NCI-H524 treated with DMSO at 0.1 percent for 48 hours (cell line): ENCODE measurements at regions not wholly inside any gene's neighbourhood (a gene's known extent, or its start where the extent isn't known, plus 50 kb on each side); places are given as distances from the start of the nearest gene placed in this dataset.

Experiments
- DNase-seq: peaks from one replicate; lab custom pipeline; 2025; lab: John Stamatoyannopoulos, UW

DNA sequence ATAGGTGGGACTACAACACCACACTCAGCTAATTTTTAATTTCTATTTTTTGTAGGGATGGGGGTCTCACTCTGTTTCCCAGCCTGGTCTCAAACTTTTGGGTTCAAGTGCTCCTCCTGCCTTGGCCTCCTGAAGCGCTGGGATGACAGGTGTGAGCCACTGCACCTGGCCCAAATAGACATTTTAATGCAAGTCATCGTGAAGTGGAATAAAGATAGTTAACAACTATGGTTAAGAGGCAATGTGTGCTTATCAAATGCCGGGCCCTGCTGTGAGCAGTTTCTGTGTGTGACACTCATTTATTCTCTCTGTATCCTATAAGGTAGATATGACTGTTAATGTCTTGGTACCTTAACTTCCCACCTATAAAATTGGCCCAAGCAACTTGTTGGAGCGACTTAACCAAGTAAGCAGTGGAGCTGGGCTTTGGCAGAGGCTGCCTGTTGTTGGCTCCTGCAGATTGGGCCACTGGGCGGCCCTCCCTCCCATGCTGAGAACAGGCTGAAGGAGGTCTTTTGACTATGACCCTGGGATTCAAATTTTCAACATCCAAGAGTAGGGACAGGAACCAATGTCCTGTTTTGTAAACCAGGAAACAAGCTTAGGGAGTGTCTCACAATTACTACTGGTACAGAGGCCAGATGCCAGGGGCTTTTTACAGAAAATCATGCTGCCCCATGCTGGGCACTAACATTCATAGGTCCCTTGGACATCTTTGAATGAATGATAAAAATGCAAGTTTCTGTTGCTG is 450.7 kb downstream of the TSHZ3 start:
- no peak for DNase-seq

- no peak for DNase-seq
These were observed 451.7 kb downstream of the TSHZ3 start for GRCh38 chr19:30897553-30897952.

DNA sequence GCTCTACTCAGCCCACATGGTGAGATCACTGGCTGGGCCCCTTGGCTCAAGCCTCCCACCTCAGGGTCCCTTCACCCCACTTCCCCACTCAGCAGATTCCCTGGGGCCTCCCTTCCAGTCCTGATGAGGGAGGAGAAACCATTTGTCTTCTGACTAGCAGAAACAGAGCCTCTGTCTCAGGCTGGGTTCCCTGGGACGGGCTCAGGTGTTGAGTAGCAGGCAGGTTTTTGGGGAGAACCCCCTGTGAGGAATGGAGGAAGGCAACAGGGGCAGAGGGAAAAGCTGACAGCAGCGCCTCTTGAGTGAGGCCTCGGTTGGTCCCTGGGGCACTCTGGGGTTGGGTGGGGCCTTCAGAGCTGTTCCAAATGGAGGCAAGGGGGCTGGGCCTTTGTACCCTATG is 452.2 kb downstream of the TSHZ3 start:
- no peak for DNase-seq

DNA sequence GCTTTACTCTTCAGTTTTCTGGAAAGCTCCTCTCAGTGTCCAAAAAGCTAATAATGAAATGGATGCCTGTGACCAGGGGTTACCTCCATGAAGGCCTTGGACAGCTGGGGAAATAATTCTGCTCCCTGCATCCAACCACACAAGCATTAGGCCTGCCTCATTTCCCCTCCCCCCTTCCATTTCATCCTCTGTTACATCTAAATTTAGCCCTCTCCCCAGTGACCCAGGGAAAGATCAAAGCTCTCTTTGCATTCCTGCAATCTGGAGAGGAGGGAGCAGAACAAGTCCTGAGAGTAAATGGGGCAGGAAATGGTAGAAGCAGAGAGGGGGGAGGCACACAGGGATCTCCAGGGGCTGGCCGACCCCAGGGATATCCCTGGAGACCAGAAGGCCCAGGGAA is 452.7 kb downstream of the TSHZ3 start:
- DNase-seq = no peak

GRCh38 chr19:30895946-30896345 is 453.3 kb downstream of the TSHZ3 start:
- no peak for DNase-seq

- DNase-seq = no peak
These were observed 458.2 kb downstream of the TSHZ3 start for GRCh38 chr19:30891051-30891450.

DNA sequence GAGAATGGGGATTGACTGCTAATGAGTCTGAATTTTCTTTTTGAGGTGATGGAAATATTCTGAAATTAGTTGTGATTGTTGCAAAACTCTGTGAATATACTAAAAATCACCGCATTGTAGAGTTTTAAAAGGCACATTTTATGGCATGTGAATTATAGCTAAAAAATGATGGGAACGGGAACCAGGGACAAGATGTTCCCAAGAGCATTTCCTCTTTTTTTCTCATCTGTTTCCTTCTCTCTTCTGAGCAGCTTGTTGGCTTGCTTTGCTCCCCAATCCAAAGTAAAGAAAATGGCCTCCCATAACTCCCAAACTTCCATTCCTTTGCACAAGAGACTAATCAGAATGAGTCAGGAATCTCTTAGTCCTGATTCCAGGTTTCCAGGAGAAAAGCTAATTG is 459.2 kb downstream of the TSHZ3 start:
- no peak for DNase-seq

- DNase-seq = no peak
These were observed 460.3 kb downstream of the TSHZ3 start for GRCh38 chr19:30888937-30889336.

DNA sequence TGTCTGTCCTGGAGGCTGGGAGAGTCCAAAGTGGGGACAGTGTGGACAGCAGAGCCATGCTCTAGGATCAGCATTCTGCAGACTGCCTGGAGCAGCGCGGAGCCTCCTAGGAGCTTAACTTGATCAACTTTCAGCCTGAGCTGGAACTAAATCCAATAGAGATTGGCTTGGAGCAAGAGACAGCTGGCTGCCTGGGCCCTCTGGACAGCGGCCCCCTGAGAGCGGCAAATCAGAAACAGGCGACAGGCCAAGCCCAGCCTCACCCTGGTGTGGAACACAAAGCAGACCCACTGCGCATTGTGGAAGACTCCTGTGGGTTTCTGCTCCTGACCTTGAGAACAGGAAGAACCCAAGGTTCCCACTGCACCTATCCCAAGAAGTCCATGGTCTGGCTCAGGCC is 462.2 kb downstream of the TSHZ3 start:
- DNase-seq = no peak

DNA sequence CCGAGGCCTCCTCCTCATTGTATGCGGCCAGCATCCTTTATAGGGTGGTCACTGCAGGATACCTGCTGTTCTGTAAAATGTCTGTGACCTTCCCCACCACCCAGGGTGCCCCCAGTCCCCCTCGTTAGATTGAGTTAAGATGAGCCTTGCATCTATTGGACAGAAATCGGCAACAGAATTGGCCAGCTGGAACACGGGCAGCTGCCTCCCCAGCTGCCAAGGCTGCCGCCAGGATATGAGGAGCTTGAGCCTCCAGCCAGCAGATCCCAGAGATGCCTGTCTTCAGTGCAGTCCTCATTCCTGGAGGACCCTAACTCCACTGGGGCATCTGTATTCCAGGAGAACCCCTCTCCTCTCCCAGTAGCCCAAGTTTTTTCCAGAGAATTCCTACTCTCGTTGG is 463.0 kb downstream of the TSHZ3 start:
- no peak for DNase-seq

GRCh38 chr19:30884146-30884812 is 465.0 kb downstream of the TSHZ3 start:
- DNase-seq = no peak

- no peak for DNase-seq
These were observed 466.2 kb downstream of the TSHZ3 start for GRCh38 chr19:30883071-30883470.

DNA sequence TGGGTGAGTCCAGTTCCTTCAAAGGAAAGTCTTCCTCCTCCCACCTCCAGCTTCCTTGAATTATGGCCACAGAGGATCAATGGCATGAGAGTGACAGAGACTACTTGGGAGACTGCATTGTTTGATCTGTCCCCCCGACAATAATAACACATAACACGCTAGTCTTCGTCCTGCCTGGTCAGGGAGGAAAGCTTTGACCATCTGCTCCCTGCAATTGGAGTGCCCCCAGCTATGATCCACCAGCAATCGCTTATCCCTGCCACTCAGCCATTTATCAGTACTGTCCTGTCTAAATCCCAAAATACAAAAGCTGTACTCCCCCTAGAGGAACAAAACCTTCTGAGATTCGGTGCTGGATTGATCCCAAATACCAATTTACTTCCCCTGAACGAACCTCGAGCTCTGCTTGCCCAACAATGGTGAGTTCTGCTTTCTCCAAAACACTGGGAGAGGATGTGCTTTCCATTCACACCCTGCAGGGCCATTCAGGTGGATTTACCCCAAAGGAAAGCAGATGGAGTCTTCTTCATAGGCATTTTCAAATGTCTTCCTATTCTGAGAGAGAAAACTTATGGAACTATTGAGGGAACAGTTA is 466.7 kb downstream of the TSHZ3 start:
- no peak for DNase-seq

- no peak for DNase-seq
These were observed 467.3 kb downstream of the TSHZ3 start for GRCh38 chr19:30881930-30882329.

DNA sequence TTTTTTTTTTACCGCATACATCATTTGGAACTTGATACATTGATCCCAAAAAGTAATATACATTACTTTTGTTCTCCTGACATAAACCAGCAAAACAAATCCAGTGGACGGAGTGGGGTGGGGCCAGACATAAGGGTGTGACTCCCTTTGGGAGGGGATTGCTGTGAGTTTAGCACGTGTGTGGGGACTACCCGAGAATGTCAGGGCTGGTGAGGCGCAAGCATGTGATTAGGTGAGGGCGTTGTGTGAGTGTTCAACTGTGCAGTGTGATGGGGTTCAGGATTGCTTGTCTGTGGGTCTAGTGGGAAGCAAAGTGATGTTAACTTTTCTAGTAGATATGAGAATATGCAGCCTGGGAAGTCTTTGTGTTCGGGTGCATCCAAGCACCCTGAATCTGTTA is 468.0 kb downstream of the TSHZ3 start:
- no peak for DNase-seq

GRCh38 chr19:30880551-30880950 is 468.7 kb downstream of the TSHZ3 start:
- DNase-seq = no peak

GRCh38 chr19:30880151-30880550 is 469.1 kb downstream of the TSHZ3 start:
- DNase-seq = no peak

- DNase-seq = no peak
These were observed 469.5 kb downstream of the TSHZ3 start for GRCh38 chr19:30879736-30880135.

GRCh38 chr19:30879225-30879624 is 470.0 kb downstream of the TSHZ3 start:
- no peak for DNase-seq

DNA sequence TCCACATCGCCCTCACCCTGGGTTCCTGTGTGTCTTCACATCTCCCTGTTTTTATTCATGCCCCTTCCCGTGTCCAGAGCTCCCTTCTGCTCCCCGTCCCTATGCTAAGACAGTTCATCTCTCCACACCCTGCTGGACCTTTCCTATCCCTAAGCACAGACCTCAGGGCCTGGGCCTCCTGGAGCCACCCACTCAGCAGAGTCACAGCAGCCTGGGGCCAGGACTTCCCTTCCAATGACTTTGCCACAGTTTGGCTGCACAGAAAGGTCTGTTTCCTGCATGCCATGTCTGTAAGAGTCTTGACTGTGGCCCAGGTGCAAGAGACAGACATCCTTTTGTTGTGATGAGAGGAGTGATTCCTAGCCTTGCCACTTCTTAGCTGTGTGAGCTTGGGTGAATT is 470.7 kb downstream of the TSHZ3 start:
- DNase-seq = no peak

DNA sequence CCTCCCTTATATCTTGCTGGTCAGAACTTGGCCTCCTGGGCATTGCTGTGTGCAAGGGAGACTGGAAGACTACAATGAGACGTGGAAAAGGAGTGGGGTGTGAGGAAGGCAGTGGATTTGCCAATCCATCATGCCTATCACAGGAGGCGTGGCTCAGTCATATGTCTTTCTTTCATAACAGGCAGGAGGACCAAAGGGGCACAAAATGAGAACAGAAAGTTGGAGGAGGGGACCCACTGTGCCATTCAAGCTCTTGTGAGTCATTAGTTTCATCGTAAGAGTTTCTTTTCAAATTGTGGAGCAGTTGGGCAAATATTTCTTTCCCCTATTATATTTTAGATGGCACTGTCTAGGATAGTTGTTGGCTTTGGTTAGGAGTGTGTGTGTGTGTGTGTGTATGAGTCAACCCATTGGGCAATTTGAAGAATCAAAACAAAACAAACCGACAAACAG is 471.5 kb downstream of the TSHZ3 start:
- DNase-seq = no peak

GRCh38 chr19:30873691-30874090 is 475.5 kb downstream of the TSHZ3 start:
- DNase-seq = no peak

GRCh38 chr19:30873003-30873402 is 476.2 kb downstream of the TSHZ3 start:
- no peak for DNase-seq
